ENCODE measurements at regions not wholly inside any gene's neighbourhood (a gene's known extent, or its start where the extent isn't known, plus 50 kb on each side); places are given as distances from the start of the nearest gene placed in this dataset.

DNA sequence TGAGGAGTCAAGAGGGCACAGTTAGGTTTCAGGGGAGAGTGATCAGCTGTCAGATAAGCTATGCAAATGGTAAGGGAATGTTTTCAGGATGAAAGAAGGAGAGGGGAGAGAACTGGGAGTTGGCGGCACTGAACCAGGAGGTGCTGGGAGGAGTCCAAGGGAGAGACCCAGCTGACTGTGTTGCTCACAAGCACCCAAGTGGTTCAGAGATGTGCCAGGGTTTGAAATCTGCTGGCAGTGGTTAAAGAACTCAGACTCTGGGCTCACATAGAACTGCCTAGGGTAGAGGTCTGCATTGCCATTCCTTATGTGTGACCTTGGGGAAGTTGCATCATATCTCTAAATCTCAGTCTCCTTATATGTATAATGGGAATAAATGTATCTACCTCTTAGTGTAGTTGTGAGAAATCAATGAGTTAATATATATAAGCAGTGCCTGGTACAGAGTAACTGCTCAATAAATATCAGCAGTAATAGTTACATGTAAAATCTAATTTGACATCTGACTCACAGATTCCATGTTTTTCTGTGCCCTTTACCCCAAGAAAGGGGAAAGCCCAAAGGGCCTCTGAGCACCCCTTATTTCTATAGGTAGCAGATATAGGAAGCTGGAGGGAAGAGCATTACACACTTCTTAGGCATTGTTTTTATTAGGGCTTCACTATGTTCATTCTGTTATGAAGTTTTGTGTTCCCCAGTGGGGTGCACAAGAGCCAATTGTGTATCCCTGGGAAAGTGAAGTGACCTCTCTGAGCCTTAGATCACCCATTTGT, 66.9 kb upstream of the SESN3 start:
- no peak for DNase-seq

- DNase-seq, result no peak
These were observed 65.6 kb upstream of the SESN3 start for GRCh38 chr11:95296621-95297025.

DNA sequence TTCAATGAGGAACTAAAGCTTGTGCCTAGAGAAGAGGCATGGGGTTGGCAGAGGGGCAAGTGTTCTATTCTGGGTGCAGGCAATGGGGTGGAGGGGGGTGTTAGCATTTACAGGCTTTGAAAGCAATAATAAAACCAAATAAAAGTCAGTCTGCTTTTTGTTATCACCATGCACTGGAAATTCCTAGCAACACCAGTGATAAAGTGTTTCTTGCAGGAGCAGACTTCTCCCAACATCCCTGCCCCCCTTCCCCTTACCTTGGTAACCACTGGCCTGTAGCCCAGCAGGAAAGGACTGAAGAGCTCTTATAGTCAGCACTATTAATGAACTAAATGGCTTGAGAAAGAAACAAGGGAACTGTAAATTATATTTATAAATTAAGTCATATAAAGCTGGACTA, 65.2 kb upstream of the SESN3 start:
- no peak for DNase-seq

DNA sequence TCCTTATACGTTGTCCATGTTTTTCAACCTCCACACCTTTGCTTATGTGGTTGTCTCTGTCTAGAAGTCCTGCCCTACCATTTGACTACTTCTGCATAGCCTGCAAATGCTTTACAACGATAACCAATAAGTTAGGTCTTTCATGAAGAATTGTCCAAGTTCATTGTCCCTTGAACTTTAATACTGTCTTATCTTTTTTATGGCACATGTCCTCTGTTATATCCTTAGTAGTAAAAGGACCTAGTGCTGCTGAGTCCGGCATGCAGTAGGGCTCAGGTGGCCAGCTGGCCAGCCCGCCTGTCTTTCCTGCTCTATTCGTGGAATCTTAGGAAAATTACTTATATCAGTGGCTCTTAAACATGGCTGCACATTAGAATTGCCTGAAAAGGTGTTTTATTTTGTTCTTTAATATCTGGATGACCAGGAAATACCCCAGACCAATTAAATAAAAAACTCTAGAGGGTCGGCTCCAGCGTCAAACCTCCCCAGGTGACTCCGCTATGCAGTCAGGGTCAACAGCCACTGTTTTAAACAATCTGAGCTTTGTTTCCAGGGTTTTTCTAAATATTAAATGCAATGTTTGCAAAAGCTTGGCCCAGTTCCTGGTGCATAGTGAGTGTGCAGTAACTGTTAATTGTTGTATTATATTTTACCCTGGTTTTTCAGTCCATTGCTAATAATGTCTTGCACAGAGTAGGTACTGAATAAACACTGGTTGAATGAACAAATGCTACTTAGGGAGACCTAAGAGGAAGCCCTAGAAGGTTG, 64.6 kb upstream of the SESN3 start:
- DNase-seq, result no peak

DNA sequence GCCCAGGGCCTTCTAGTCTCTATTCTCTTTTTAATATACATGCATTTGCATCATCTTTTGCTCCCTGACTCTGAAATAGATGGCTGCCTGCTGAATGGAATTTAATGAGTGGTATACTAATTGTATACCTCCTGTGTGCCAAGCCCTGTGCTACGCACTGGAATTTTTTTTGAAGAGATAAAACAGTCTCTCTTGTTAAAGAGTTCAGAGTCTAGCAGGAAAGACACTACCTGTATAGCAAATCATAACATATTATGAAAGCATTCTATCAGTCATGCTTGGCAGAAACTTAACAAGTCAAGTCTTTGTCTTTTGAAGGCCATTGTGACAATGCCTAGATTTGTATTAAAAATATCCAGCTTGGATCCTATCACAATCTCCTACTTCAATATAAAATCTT, 63.7 kb upstream of the SESN3 start:
- DNase-seq, result no peak

DNA sequence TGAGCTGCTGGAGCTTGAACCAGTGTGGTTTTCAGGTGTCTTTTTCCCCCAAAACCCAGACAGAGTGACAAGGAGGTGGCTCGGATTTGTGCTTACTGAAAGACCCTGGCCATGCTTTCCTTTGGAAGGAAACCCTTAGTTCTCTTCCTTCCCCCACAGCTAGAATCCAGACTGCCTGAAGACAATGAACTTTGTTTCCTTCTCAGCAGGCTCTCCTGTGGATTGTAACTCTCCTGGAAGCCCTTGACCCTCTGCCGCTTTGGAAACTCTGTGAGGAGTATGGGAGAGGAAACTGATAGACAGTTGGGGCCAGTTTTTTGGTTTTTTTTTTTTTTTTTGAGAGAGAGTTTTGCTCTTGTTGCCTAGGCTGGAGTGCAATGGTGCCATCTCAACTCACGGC, 62.1 kb upstream of the SESN3 start:
- DNase-seq, result no peak

DNA sequence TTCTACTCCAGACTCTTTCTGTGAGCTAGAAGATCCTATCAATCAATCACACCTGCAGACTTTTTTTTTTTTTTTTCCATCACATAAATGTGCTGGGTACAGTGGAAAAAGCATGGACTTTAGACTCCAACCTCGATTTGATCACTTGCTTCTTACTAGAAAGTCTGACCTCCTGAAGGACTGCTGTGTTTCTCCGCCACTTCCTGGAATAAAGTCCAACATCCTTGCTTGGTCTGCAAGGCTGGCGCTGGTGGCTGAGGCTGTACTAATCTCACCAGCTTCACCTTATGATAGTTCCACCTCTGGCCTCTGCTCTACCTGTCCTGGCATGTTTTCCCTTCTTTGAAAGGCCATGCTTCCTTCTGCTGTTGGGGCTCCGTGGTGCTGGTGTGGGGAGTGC, 60.9 kb upstream of the SESN3 start:
- no peak for DNase-seq

DNA sequence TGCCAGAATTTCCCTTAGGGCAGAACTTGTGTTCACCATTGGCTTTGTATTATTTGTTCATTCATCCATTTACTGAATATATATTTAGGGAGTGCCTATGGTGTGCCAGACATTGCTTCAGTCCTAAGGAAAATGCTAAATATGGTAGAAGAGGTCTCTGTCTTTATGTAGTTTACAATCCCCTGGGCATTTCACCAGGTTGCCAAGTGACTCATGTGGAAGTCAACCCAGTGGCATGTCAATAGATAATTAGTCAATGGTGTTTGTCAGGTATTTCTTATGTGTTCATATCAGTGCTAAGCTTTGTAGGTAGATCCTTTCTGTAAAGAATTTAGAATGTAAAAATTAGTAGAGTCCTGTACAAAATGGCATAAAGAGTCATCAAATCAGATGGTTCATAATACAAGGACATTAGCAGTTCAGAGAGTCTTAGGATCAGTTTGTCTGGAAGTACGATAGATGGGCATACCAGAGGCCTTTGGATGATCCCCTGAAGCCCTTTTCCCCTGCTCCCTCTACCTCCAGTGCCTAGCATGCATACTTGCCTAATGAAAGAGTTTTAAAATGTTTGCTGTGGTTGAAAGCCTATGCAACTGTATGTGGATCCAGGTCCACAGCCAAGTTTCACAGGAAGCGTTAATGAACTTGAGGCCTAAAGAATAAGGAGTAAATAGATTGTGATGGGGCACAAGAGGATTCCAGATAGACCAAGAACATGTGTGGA, 58.5 kb upstream of the SESN3 start:
- DNase-seq, result no peak

- no peak for DNase-seq
These were observed 53.4 kb upstream of the SESN3 start for GRCh38 chr11:95284057-95285052.

GRCh38 chr11:95283650-95284049, 52.6 kb upstream of the SESN3 start:
- DNase-seq, result no peak

- DNase-seq, result no peak
These were observed 52.1 kb upstream of the SESN3 start for GRCh38 chr11:95283146-95283545.

- DNase-seq, result no peak
These were observed 51.3 kb upstream of the SESN3 start for GRCh38 chr11:95282291-95282751.
